NCI-H226 (cell line): ENCODE measurements at regions not wholly inside any gene's neighbourhood (a gene's known extent, or its start where the extent isn't known, plus 50 kb on each side); places are given as distances from the start of the nearest gene placed in this dataset.
"Not testable (repeated sequence)": the region's sequence is repeated elsewhere in the genome, so short reads cannot be mapped to it uniquely, and the experiment has no call there.

Source experiments
- DNase-seq: peaks from one replicate; pipeline ENCODE4 v3.0.0-alpha.2; 2015

DNA sequence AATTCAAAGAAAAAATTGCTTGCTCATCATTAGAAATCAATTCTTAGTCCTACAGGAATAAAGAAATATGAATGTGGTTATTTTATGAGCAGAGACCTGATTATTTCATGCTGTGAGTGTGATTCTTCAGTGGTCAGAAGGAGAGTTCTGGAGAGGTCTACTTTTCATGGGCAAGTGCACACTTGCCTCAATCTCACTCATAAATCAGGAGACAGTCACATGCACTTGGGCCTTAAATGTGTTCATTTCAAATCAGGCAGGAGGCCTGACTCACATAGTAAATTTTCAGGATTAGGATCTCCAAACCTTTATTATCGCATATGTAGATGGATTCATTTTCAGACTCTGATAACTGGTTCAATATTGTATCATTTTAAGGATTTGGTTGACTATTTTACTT, 323.2 kb upstream of the CCNH start:
- no peak for DNase-seq

GRCh38 chr5:87733897-87734296, 321.2 kb upstream of the CCNH start:
- no peak for DNase-seq

GRCh38 chr5:87732875-87733768, 320.4 kb upstream of the CCNH start:
- no peak for DNase-seq

- DNase-seq = no peak
Measured at GRCh38 chr5:87729781-87730180, 317.1 kb upstream of the CCNH start.

- no peak for DNase-seq
Measured at GRCh38 chr5:87722286-87722685, 309.6 kb upstream of the CCNH start.

DNA sequence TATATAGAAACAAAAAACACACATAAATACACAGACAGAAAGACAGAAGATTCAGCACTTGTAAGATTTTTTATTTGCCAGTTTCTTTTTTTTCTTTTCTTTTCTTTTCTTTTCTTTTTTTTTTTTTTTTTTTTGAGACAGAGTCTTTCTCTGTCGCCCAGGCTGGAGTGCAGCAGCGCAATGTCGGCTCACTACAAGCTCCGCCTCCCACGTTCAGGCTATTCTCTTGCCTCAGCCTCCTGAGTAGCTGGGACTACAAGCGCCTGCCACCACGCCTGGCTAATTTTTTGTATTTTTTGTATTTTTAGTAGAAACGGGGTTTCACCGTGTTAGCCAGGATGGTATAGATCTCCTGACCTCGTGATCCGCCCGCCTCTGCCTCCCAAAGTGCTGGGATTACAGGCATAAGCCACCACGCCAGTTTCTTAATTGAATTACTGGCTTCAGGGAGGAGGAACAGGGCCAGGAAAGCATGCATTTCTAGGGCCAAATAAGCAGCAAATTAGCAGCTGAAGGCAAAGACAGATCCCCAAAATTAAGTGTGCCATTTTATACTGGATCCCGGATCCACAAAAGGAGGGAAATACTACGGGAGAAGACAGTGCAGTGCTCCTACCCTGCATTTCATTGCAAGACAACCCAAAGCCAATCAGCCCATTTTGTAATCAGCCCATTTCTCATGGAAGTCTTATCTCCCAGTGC, 305.6 kb upstream of the CCNH start:
- not testable (repeated sequence) for DNase-seq

DNA sequence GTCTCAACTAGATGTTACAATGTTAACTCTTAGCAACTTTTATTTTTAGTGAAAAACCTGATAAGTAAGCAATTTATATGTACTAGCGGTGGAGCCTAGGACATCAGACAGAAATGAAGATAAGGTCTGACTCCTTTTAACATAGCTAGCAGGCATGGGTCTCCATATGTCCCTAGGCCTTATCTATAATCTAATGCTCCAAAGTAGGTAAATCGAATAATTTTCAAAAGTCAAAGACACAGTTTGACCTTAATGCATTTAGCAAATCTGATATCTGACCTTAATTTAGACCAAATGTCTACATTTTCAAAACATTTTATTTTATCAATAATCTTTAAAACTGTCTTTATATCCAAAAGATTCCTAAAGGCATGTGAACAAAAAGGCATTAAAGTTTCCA, 305.0 kb upstream of the CCNH start:
- DNase-seq = no peak

DNA sequence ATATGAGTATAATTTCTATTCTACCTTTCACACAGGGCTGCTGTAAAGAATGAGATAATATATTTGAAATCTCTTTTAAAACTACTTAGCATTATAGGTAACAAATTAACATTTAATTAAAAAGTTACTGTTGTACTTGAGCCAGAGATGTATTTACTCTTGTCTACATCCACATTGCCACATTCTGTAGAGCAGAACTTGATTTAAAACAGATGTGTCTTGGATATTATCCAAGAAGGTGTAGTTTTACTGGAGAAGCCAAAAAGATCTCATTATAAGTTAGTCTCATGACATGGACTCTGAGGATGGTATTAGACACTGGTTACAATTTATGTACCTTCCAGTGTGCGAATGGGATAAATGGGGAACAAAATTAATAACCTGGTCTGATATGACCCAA, 293.1 kb upstream of the CCNH start:
- no peak for DNase-seq

DNA sequence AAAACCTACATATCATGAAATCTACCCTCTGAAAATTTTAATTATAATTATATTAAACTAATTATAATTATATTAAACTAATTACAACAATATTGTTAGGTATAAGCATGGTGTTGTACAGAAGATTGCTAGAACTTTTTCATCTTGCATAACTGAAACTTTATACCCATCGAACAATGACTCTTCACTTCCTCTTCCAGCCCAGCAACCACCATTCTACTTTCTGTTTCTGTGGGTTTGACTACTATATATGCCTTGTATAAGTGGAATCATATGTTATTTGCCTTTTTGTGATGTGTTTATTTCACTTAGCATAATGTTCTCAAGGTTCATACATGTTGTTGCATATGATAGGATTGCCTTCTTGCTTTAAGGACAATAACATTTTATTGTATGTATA, 274.2 kb upstream of the CCNH start:
- no peak for DNase-seq

- no peak for DNase-seq
Measured at GRCh38 chr5:87686018-87686417, 273.3 kb upstream of the CCNH start.

DNA sequence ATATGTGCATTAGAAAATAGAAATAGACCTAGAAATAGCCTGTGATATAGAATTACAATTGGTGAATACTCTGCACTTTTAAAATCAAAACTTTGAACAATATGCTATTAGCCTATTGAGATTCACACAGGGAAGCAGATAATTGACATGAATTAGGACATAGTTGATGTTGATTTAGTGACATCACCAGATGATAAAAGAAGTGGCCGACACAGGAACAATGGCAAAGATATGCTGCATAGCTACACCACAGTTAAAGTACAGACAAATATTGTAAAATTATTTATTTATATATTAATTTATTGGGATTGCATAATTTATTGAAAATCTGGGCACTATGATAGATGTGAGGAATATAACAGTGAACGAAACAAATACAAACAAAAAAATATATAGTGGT, 261.5 kb upstream of the CCNH start:
- DNase-seq = no peak

GRCh38 chr5:87671146-87671545, 258.4 kb upstream of the CCNH start:
- no peak for DNase-seq

DNA sequence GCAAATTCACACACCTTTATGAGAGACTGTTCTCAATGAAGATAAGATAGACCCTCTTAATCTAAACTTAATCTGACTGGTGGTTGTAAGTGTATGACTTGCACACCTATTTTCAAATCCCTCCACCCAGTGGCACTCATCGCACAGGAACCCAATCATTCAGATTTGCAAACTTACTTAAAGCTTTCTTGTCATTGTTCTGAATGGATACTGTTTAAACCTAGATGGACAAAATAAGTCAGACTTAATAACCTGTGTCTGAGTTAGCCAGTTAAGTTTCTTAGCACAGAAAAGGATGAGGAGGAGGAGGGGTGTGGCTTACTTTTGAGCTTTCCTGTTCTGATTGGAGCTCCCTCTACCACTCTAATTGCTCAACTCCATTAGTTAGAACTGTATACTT, 252.4 kb upstream of the CCNH start:
- no peak for DNase-seq

GRCh38 chr5:87661784-87662566, 249.2 kb upstream of the CCNH start:
- no peak for DNase-seq

DNA sequence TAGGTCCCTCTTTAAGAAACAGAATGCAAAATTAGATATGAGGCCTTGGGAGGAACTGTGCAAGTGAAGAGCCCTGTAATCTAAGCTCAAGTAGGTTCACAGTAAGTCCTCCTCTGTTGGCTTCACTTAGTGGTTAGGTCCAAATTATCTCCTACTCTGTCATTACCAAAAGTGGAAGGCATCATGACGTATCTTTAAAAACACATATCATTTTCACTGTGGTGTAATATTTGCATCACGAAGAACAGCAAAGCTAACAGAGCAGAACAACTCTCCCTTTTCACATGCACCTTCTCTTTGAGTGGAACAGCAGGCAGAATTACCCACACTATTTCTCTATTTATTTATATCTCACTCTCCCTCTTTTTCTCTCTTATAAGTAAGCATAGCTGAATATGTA, 240.5 kb upstream of the CCNH start:
- no peak for DNase-seq

DNA sequence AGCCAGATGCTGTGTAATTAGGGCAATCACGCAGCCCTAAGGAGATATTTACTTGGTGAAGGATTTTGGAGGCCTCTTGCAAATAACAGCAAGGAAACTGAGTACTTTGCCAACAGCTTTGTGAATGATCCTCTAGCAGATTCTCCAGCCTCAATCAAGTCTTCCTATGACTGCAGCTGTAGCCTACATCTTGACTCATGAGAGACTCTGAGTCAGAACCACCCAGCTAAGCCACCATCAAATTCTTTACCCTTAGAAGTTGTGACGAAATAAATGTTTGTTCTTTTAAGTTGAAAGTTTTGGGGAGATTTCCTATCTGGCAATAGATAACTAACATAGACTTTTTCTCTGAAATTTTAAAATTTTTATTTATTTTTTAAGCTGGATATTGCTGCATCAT, 237.6 kb upstream of the CCNH start:
- no peak for DNase-seq

GRCh38 chr5:87649455-87649854, 236.7 kb upstream of the CCNH start:
- no peak for DNase-seq

GRCh38 chr5:87645224-87645623, 232.5 kb upstream of the CCNH start:
- DNase-seq = no peak

DNA sequence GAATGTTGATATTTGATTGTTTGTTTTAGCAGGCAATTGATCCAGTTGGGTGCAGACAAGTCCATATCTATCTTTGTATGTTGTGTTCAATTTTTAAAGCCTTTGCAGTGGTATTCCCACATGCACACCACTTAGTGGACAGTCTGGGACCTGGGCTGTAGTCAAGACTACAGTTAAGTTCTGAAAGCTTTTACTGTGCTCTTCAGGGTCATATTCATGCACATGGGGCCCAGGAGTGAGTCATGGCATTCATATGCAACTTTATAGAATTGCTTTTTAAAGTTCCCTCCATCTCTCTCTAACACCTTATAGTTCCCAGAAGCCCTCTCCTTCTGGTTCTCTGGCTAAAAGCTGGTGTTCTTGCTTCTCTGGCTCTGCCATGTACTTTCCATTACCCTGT, 228.2 kb upstream of the CCNH start:
- DNase-seq = no peak

DNA sequence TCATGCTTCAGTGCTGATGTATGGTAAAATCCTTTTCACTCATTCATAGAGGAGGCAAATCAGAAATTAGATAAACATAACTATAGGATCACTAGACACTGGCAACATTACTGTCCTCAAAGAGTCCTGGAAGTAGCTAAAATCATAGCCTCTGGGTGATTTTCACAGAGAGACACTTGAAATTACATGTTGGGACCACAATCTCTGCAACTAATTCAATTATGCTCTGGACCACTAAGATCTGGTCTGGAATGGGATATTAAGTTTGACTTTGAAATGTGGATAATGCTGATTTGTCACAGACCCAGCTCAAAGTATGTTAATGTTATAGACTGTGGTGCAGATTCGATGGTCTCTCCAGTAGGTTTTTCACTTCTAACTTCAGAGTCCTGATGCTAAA, 214.6 kb upstream of the CCNH start:
- DNase-seq = no peak

GRCh38 chr5:87608385-87608784, 195.7 kb upstream of the CCNH start:
- DNase-seq = no peak

DNA sequence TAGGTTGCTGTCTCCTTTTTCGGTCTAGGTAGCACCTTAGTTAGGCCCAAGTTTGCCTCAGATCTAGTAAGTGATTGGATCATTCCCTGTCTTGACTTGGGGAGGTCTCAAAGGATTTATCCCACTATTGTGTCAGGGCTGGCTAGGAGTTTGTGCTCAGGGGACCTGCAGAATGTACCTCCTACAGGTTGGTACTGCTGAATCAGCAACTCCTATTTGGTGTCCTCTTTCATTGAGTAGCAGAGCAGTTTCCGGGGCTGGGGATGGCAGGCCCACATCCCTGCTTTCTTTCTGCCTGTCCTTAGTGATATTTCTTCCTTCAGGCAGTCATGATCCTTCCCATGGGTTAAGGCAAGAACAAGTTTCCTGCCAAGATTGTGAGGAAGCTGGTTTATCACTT, 192.9 kb upstream of the CCNH start:
- DNase-seq = no peak

DNA sequence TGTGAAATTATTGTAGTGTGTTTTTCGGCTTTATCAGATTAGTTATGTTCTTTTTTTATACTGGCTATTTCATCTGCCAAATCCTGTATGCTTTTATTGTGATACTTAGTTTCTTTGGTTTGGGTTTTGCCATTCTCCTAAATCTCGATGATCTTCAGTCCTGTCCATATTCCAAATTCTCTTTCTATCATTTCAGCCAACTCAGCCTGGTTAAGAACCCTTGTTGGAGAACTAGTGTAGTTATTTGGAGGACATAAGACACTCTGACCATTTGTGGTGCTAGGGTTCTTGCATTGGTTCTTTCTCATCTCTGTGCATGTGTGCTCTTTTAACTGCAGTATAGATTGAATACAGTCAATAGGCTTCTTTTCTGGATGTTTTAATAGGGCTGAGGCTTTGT, 187.0 kb upstream of the CCNH start:
- no peak for DNase-seq

DNA sequence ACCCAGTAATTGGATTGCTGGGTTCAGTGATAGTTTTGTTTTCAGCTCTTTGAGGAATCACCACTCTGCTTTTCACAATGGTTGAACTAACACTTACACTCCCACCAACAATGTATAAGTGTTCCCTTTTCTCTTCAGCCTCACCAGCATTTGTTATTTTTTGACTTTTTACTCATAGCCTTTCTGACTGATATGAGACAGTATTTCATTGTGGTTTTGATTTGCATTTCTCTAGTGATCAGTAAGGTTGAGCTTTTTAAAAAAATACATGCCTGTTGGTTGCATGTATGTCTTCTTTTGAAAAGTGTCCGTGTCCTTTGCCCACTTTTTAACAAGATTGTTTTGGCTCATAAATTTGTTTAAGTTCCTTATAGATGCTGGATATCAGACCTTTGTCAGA, 185.7 kb upstream of the CCNH start:
- no peak for DNase-seq
